HG03457 (cell line): ENCODE measurements at regions not wholly inside any gene's neighbourhood (a gene's known extent, or its start where the extent isn't known, plus 50 kb on each side); places are given as distances from the start of the nearest gene placed in this dataset.

ENCODE experiments used
- ATAC-seq: cut with Tn5 transposase; IDR thresholded peaks from one replicate; pipeline ENCODE4 v1.9.1; 2021; ENCODE audit warnings: moderate number of reproducible peaks; ENCODE audit not compliant: unreplicated experiment

DNA sequence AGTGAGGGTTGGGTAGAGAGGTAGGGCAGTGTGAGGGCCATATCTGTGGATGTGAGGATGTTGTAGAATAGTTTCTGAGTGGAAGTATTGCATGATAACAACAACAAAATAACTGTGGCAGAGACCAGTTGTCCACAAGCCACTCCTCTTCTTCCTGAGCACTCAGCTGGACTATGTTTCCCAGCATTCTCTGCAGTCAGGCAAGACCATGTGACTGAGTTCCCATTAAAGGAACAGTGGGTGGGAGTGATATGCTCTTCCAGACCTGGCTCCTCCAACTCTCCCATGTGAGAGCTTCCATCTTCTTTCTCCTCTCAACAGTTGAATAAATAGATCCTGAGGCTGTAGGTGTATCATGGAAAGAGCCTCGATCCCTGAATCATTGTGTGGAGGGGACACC is 272.4 kb downstream of the CBLN1 start:
- ATAC-seq, result no peak

DNA sequence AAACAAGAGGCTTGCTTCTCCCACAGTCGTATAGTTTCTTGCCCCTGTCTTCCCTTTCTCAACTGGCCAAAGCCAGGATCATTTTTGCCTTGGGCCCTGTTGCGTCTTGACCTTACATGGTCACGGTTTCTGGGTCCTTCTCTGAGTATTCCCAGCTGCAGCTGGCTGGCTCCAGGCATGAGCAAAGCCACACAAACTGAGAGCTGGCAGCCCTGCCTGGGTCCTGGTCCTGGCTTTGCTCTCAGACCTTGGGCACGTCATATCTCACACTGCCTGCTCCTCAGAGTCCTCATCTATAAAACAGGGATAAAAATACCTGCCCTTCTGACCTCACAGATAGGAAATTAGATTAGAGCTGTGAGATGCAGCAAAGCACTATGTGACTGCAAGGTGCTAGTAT is 277.6 kb downstream of the CBLN1 start:
- no peak for ATAC-seq

DNA sequence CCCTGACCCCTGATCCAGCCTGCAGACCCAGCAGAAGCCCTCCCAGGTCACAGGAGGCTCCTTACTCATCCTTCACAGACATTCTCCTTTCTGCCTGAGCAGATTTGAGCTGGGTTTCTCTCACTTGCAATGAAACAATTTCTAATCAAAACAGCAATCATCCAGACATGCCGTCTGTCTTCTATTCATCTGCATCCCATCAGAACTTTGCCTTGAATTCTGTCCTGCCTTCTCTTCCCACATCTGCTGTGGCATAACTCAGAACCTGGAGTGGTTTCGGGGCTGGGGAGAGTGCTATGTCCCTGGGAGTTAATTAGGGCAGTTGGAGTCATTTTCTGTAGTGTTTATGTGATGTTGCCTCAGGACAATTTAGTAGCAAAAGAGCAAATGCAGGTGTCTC is 278.6 kb downstream of the CBLN1 start:
- ATAC-seq, result no peak

GRCh38 chr16:49000594-49000993 is 281.0 kb downstream of the CBLN1 start:
- no peak for ATAC-seq

GRCh38 chr16:48999508-48999907 is 282.1 kb downstream of the CBLN1 start:
- no peak for ATAC-seq

DNA sequence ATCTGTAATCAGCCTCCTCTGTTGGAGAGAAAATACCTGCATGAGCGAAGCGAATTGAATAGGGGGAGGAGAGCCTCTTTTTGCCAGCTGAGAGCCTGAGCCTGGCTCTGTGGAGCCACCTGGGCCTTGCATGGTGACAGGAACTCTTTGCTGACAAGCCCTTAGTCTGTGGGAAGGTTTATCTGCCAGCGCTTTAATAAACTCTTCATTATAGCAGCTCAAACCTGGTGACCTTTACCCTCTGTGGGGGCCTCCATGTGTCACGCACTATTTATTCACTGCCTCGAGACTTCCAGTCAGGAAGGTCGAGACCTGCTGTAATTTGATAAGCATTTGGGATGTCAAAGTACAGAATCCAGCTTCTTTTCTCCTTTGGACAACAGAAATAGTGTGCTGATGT is 282.6 kb downstream of the CBLN1 start:
- ATAC-seq, result no peak

DNA sequence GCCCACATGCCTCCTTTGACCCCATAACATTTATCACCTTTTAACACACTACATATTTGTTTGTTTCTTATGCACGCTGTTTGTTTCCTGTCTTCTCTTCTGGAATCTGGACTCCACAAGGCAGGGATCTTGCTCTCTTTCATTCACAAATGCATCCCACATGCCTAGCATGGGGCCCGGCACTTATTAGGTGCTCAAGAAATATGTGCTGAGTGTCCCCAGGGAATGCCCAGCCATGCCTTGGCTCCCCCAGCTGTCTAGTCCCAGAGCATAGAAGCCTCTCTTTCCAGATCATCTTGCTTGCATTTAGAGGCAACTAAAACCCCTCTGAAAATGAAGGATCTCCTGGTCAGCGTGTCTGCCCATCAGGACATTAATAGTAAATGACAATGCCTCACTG is 283.7 kb downstream of the CBLN1 start:
- ATAC-seq, result no peak

- ATAC-seq, result no peak
Measured at GRCh38 chr16:48997081-48997615, 284.5 kb downstream of the CBLN1 start.

DNA sequence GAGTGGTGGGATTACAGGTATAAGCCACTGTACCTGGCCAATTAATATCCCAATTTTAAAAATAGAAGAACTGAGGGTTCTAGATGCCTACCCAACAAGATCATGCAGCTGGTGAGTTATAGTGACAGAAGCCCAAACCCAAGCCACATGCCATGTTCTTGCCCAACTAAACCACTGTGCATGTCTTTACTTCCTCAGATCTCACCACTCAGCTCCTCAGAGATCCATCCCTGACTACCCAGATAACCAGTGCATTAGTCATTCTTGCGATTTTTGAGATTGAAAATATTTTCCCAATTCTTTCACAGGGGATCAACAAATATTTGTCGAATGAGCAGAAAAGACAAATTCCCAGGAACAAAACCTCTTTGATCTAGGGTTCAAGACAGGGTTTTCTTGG is 303.1 kb downstream of the CBLN1 start:
- ATAC-seq, result no peak

DNA sequence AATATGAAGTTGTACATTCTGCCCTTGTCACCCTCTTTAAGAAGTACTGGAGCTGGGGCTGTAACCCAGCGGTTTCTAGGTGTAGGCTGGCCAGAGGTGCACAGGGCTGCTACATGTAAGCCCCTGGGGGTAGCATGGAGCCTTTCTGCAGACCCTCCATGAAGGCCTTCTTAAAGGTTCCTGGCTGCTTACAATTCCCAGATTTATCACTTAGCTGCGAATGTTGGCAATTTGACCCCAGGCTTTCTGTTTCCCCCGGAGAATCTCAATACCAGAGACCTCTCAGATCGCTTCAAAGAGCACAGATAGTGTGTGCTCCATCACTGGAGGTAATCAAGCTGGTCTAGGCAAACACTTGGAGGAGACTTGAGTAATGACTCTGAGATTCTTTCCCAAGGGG is 309.4 kb downstream of the CBLN1 start:
- no peak for ATAC-seq

DNA sequence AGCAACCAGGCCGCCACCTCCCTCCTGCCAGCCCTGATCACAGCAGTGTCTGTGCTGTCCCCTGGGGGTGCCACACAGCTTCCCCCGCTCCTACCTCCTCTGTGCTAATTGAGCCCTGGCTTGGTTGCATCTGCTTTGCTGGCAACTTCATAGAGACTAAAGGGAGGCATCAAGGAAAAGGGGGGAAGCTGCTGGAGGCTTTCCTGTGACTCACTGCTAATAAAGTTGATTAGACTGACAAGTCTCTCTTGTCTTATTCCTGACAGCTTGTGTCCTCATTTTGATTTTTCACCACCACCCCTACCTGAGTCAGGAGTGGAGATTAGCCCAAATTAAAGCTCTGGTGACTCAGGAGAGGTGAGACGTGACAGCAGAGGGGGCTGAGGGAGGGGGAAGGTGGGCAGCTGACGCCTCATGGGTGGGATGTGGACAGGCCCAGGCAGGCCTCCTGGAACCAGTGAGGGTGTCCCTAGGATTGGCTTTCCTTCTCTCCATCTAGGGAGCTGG is 310.0 kb downstream of the CBLN1 start:
- no peak for ATAC-seq

DNA sequence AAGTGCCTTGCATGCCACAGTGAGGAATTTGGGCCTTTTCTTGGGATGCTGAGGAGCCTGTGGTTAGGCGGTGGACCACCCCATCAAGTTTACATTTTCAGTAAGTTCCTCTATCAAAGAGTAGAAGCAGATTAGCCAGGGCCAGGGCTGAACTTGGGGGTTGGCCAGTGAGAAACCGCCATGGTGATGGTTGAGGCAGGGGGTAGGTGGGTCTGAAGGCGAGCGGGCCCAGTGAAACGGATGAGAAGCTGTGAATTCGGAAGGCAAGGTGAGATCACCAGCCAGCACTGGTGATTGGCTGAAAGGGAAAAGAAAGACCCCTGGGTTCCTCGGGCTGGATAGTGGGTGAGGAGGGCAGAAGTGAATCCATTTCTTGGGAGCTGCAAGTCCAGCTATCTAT is 311.4 kb downstream of the CBLN1 start:
- ATAC-seq, result no peak

GRCh38 chr16:48969611-48970010 is 312.0 kb downstream of the CBLN1 start:
- no peak for ATAC-seq

DNA sequence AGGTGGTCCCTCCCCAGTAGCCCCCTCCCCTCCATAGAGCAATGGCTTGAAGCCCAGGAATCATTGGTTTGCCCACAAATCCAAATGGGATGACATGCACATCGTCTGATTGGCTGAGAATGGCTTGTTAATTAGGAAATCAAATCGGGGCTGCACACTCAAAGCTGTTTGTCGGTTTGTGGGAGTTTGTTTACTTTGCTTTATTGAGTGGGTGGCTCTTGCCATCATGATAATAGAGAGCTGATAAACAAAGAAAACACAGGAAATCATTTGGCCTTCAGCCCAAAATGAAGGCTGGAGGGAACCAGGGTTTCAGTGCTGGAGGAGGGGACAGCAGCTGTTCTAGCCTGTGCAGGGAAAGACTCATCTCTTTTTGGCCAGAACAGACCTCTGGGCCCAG is 316.3 kb downstream of the CBLN1 start:
- ATAC-seq, result no peak

GRCh38 chr16:48963901-48964615 is 317.6 kb downstream of the CBLN1 start:
- no peak for ATAC-seq

DNA sequence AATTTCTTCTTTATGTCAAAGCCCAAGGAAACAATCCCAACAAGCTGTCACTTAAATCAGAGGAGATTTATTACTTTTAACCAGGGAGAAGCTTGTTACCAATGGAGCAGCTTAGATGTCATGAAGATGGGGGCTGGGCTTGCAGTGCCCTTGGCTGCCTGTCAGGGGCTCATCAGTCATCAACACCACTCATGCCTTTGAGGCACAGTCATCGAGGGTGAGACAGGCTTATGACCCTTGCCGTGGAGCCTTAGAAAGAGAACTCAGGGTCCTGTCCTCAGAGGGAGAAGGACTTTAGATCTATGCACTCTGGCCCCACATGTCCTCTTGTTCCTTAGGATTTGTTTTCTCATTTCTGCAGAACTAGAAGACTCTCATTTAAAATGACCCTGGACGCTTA is 318.3 kb downstream of the CBLN1 start:
- ATAC-seq, result no peak

DNA sequence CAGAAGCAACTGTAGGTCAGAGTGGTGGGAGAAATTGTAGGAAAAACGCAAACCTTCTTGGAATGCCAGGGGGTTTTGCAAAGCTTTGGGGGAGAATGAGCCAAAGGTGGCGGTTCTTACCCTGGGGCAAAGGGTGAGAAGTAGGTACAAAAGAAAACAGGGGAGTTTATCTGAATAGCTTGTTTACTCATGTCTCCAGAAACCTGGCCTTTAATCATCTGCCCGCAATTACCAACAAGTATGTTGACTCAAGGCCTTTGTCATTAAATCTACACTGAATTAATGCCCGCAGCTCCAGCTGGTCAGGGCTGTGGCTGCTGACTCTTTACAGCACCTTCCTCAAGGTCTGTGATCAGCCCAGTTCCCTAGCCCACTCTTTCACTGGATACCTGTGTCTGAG is 320.1 kb downstream of the CBLN1 start:
- no peak for ATAC-seq

DNA sequence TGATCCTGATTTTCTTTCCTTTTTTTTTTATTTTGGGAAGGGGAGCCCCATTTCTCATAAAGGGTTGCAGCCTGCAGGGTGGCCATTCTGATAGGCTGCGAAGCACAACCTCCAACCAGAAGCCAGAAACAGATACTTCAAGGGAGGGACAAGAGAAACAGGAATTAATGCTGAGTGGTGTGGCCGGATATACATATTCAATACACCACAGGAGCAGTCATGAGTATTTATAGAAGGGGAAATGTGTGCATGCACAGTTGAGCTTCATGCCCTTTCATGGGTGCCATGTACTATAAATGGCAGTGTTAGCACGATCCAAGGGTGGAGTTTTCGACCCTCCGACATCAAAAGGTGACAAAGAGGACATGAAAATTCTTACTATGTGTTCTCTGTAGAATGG is 320.8 kb downstream of the CBLN1 start:
- no peak for ATAC-seq

DNA sequence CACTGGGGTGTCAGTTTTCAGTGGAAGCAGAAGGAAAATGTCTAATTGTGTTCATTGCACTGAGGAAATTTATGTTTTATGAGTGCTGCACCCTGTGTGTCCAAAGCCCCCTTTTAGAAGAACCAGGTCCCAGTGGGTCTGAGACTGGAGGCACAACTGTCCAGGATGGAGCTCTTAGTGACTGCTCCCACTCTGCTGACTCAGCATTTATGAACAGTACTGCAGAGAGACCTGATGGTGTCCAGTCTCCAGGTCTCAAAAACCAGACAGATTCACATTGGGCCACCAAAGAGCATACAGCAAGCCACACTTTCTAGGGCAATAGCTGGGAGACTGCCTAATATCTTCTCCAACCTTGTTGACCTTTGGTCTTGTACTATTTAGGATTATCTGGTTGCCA is 321.9 kb downstream of the CBLN1 start:
- no peak for ATAC-seq

DNA sequence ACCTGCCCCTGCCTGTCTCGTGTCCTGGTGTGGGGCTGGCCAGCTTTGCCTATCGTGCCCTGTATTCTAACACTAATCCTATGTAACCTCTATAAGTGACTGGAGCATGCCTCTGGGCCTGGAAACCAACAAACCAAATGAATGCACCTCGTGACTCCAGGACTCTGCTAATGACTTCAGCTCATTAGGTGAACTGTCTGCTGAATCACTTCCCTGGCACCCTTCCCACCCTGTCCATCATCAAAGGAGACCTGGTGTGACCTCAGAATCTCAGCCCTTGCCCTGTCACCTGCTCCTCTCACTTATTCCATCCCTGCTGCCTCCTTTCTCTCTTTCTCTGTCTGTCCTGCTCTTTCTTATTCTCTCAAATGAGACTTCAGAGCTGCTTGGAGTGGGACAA is 322.4 kb downstream of the CBLN1 start:
- ATAC-seq, result no peak

GRCh38 chr16:48958681-48959080 is 323.0 kb downstream of the CBLN1 start:
- ATAC-seq, result no peak

GRCh38 chr16:48956620-48957019 is 325.0 kb downstream of the CBLN1 start:
- ATAC-seq, result no peak

DNA sequence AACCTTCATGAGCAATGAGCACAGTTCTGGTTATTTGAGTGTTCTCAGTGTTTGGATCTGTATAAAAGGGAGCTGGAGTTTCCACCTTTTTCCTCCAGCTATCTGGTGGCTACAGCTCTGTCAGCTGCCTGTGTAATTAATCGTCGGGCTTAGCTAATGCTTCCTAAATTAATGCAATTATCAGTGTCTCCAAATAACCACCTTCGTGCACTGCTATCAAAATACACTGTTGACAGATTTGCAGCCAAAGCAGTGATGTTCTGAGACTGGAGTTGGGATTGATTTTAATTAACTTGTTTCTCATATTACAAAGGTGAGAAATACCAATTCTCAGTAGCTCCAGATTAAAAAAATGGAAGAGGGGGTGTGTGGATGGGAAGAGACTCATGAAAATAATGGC is 325.8 kb downstream of the CBLN1 start:
- ATAC-seq, result no peak
